ENCODE measurements at regions not wholly inside any gene's neighbourhood (a gene's known extent, or its start where the extent isn't known, plus 50 kb on each side); places are given as distances from the start of the nearest gene placed in this dataset.

DNA sequence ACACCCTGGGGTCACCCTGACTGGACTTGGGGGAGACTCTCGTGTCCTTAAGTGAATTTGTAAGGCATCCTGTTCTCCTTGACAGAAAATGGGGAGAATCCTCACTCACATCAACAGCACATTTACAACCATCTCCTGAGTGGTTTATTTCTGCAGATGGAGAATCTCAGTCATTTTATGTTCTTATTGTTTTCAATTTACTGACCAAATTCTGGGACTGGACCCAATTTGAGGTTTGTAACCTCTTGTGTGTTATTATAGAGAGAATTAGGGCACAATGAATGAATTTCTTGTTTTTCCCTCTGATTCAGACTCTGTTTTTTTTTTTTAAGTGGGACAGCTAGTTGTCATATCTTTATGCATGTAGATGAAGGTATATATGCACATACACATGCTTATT lies 104.9 kb downstream of the ADAMTS15 start:
- FAIRE-seq (no peak), DNase-seq (ENCODE audit: low read depth, low spot score) (no peak)
- TF ChIP-seq EZH2 (IDR thresholded peaks at IDR 0.05; ENCODE audit: low read length): no peak
- TF ChIP-seq CTCF (optimal IDR thresholded peaks at IDR 0.05 in 1 of 3, IDR thresholded peaks at IDR 0.05 in 1 of 3, conservative IDR thresholded peaks at IDR 0.05 in 1 of 3; ENCODE audit: extremely low read depth in 1 of 3, insufficient read depth in 2 of 3, low read length in 3 of 3): no peak
- H3K4me2 ChIP-seq (ENCODE audit: control insufficient read depth, extremely low read depth, insufficient read depth, low read depth, low read length): no peak overlapping the region
- H3K79me2 ChIP-seq (ENCODE audit: control insufficient read depth, insufficient read depth, low read length): no peaks in the 10 kb centered on the region
- no peak overlapping the region for H3K27ac ChIP-seq (ENCODE audit: control insufficient read depth, insufficient read depth, low read length)
- peaks cover 14% of the 10 kb centered on the region for H3K4me1 ChIP-seq (ENCODE audit: control insufficient read depth, extremely low read depth, insufficient read depth, low read length)
- H3K9ac ChIP-seq (ENCODE audit: control insufficient read depth, extremely low read depth, insufficient read depth, low read length): no peak overlapping the region
- H4K20me1 ChIP-seq (ENCODE audit: control insufficient read depth, extremely low read depth, insufficient read depth, low read length): no peaks in the 10 kb centered on the region
- H3K27me3 ChIP-seq (ENCODE audit: control insufficient read depth, extremely low read depth, insufficient read depth, low read length): no peaks in the 10 kb centered on the region
- no peak overlapping the region for H2AFZ ChIP-seq (ENCODE audit: control insufficient read depth, low read length)
- no peak overlapping the region for H3K4me3 ChIP-seq (ENCODE audit: control insufficient read depth in 2 of 3, extremely low read depth in 1 of 3, insufficient read depth in 2 of 3, low read depth in 1 of 3, low read length in 3 of 3)
- dilution Hi-C loops (cut with MboI; ENCODE audit: extremely low pct_ligation_motif_present, low sequenced_read_pairs): no loop called here
- no peaks in the 10 kb centered on the region for H3K9me3 ChIP-seq (ENCODE audit: control insufficient read depth, low read depth, low read length)
- no peaks in the 10 kb centered on the region for H3K9me1 ChIP-seq (ENCODE audit: control insufficient read depth, extremely low read depth, insufficient read depth, low read length)
- no peaks in the 10 kb centered on the region for H3K36me3 ChIP-seq (ENCODE audit: control insufficient read depth in 2 of 2, extremely low read depth in 1 of 2, insufficient read depth in 2 of 2, low read length in 2 of 2)

DNA sequence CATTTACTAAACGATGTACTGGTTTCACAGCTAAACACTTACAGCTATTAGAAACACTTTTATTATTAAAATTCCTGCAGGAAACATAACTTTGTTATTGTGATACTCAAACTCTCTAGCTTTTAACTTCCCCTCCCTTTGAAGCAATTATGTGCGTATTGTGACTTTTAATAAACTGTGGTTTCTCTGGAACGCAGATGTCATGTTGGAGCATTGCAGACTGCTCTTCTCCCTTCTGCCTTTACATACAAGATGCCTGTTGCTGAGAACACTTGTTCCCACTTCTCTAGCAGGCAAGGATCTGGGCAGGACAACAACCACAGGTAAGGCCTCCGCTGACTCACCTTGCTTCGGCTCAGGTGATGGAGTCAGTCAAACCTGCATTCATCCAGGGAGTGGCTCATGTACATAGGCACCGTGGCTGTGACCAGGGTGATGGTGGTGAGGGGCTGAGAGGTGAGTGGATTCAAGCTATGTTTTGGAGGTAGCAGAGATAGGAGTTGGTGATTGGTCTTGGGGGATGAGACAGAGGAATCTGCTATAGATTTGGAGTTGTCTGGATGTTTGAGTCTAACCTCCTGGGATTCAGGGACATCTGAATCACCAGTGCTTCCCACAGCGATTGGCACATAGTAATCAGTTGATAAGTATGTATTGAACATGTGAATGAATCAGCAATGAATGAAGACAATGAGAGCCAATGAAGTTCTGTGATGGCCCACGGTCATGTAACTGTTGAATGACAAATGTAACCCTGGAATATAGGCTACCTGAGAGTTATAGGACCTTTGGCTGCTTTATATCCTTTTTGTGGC lies 106.0 kb downstream of the ADAMTS15 start:
- Histone ChIP-seq H3K27me3 (ENCODE audit: control insufficient read depth, extremely low read depth, insufficient read depth, low read length) (no peaks in the 10 kb centered on the region), H3K79me2 (ENCODE audit: control insufficient read depth, insufficient read depth, low read length) (no peaks in the 10 kb centered on the region), H3K36me3 (ENCODE audit: control insufficient read depth in 2 of 2, extremely low read depth in 1 of 2, insufficient read depth in 2 of 2, low read length in 2 of 2) (no peaks in the 10 kb centered on the region), H3K4me1 (ENCODE audit: control insufficient read depth, extremely low read depth, insufficient read depth, low read length) (peaks cover 9% of the 10 kb centered on the region), H3K9me1 (ENCODE audit: control insufficient read depth, extremely low read depth, insufficient read depth, low read length) (no peaks in the 10 kb centered on the region), H3K9me3 (ENCODE audit: control insufficient read depth, low read depth, low read length) (no peaks in the 10 kb centered on the region), H3K4me2 (ENCODE audit: control insufficient read depth, extremely low read depth, insufficient read depth, low read depth, low read length) (no peak overlapping the region), H3K4me3 (ENCODE audit: control insufficient read depth in 2 of 3, extremely low read depth in 1 of 3, insufficient read depth in 2 of 3, low read depth in 1 of 3, low read length in 3 of 3) (no peak overlapping the region), H3K9ac (ENCODE audit: control insufficient read depth, extremely low read depth, insufficient read depth, low read length) (peak overlapping the region; percentile 16), H3K27ac (ENCODE audit: control insufficient read depth, insufficient read depth, low read length) (peak overlapping the region; percentile 19), H2AFZ (ENCODE audit: control insufficient read depth, low read length) (peak overlapping the region; percentile 75), H4K20me1 (ENCODE audit: control insufficient read depth, extremely low read depth, insufficient read depth, low read length) (no peaks in the 10 kb centered on the region)
- FAIRE-seq (peak; percentile 82), DNase-seq (ENCODE audit: low read depth, low spot score) (peak; percentile 35)
- dilution Hi-C loops (cut with MboI; ENCODE audit: extremely low pct_ligation_motif_present, low sequenced_read_pairs): no loop called here
- TF ChIP-seq CTCF (optimal IDR thresholded peaks at IDR 0.05 in 1 of 3, IDR thresholded peaks at IDR 0.05 in 1 of 3, conservative IDR thresholded peaks at IDR 0.05 in 1 of 3; ENCODE audit: extremely low read depth in 1 of 3, insufficient read depth in 2 of 3, low read length in 3 of 3): no peak
- TF ChIP-seq EZH2 (IDR thresholded peaks at IDR 0.05; ENCODE audit: low read length): no peak
